H1 (cell line): ENCODE measurements at regions not wholly inside any gene's neighbourhood (a gene's known extent, or its start where the extent isn't known, plus 50 kb on each side); places are given as distances from the start of the nearest gene placed in this dataset.
A peak's percentile ranks its signal among the peaks of the same experiment; 100 is the strongest.

Source experiments
- CTCF ChIA-PET: fragments of 300-600 bp; sonication (Branson Sonifier 250); formaldehyde crosslinking; loops from one replicate; lab custom pipeline; 2021; ENCODE audit not compliant: partially characterized antibody; lab: Charles Lee
- POLR2A ChIA-PET: fragments of 300-600 bp; sonication (Branson Sonifier 250); formaldehyde crosslinking; loops from one replicate; lab custom pipeline; 2021; ENCODE audit warnings: inconsistent platforms; ENCODE audit not compliant: partially characterized antibody; lab: Charles Lee
- DNase-seq, 2 experiments: peaks; one replicate each; pipeline versions ENCODE4 v3.0.0 to v3.0.0-alpha.2; 2010 to 2022; ENCODE audit warnings: low spot score in 2 of 2, low read depth in 1 of 2, mixed read lengths in 1 of 2
- FAIRE-seq: peaks from 2 replicates; lab custom pipeline; 2011; peaks lifted over from hg19 to GRCh38; lab: Jason Lieb, UNC
- H2AFZ ChIP-seq: 2 replicates; pipeline ENCODE4 v1.8.1; 2012; ENCODE audit warnings: low read length, inconsistent platforms
- H2AK5ac ChIP-seq: 2 replicates; pipeline ENCODE4 v1.6.1; 2013; ENCODE audit warnings: low read depth, low read length
- H2BK120ac ChIP-seq: replicated peaks from 2 replicates; pipeline ENCODE3; 2013; ENCODE audit warnings: low read depth, low read length, inconsistent platforms
- H2BK12ac ChIP-seq: 2 replicates; pipeline ENCODE4 v1.6.1; 2013; ENCODE audit warnings: low read depth, low read length
- H2BK15ac ChIP-seq: 2 replicates; pipeline ENCODE4 v1.6.1; 2013; ENCODE audit warnings: low read length
- H2BK20ac ChIP-seq: 2 replicates; pipeline ENCODE4 v1.6.1; 2013; ENCODE audit warnings: low read length
- H2BK5ac ChIP-seq: 2 replicates; pipeline ENCODE4 v1.6.1; 2013; ENCODE audit warnings: low read depth, low read length
- H3K14ac ChIP-seq: 2 replicates; pipeline ENCODE4 v1.6.1; 2013; ENCODE audit warnings: inconsistent platforms; ENCODE audit not compliant: insufficient read length
- H3K18ac ChIP-seq: 2 replicates; pipeline ENCODE4 v1.6.1; 2013; ENCODE audit warnings: low read length; ENCODE audit errors: extremely low read depth
- H3K23ac ChIP-seq: 2 replicates; pipeline ENCODE4 v1.6.1; 2013; ENCODE audit warnings: inconsistent platforms; ENCODE audit not compliant: insufficient read length
- H3K23me2 ChIP-seq: 2 replicates; pipeline ENCODE4 v1.6.1; 2013; ENCODE audit warnings: low read depth, low read length
- H3K27ac ChIP-seq: 2 replicates; pipeline ENCODE4 v1.6.1; 2011; ENCODE audit warnings: low read depth, low read length, inconsistent platforms
- H3K27me3 ChIP-seq, 4 experiments: replicated peaks in 1 of 4; 1 replicate in 1 of 4; 2 replicates in 3 of 4; pipeline versions ENCODE4 v1.6.1 to v1.8.1; 2011 to 2013; ENCODE audit warnings: low read length in 3 of 4, mild to moderate bottlenecking in 3 of 4, inconsistent platforms in 2 of 4, mixed read lengths in 2 of 4, moderate library complexity in 1 of 4; ENCODE audit not compliant: control insufficient read depth in 3 of 4, insufficient read depth in 3 of 4; ENCODE audit errors: extremely low read depth in 1 of 4
- H3K36me3 ChIP-seq, 4 experiments: 2 replicates each; pipeline versions ENCODE4 v1.6.1 to v1.8.1; 2011 to 2013; ENCODE audit warnings: mild to moderate bottlenecking in 4 of 4, low read length in 3 of 4, moderate library complexity in 2 of 4, control low read depth in 1 of 4, inconsistent platforms in 1 of 4; ENCODE audit not compliant: insufficient read depth in 4 of 4, control insufficient read depth in 2 of 4
- H3K4ac ChIP-seq: replicated peaks from 2 replicates; pipeline ENCODE3; 2013; ENCODE audit warnings: low read length, low read depth, mixed read lengths, inconsistent platforms; ENCODE audit not compliant: insufficient read length
- H3K4me1 ChIP-seq, 4 experiments: replicated peaks in 1 of 4; 1 replicate in 1 of 4; 2 replicates in 3 of 4; pipeline versions ENCODE4 v1.6.1 to v1.8.1; 2011 to 2013; ENCODE audit warnings: low read length in 3 of 4, inconsistent platforms in 2 of 4, mixed read lengths in 1 of 4; ENCODE audit not compliant: insufficient read depth in 4 of 4, control insufficient read depth in 3 of 4
- H3K4me2 ChIP-seq, 2 experiments: 2 replicates each; pipeline versions ENCODE4 v1.6.1 to v1.8.1; 2011 to 2013; ENCODE audit warnings: low read depth in 2 of 2, low read length in 2 of 2, control low read depth in 1 of 2, inconsistent platforms in 1 of 2, mild to moderate bottlenecking in 1 of 2; ENCODE audit not compliant: insufficient read depth in 1 of 2
- H3K4me3 ChIP-seq, 4 experiments: fragments of 200-600, 300-600 bp in 1 of 4; sonication (generic), shearing (Covaris generic), sonication (Bioruptor Twin) in 1 of 4; 2 replicates each; pipeline versions ENCODE4 v1.5.1 to v1.8.1; 2011 to 2016; ENCODE audit warnings: low read length in 4 of 4, low read depth in 3 of 4, control low read depth in 2 of 4, inconsistent platforms in 2 of 4, mild to moderate bottlenecking in 2 of 4, mixed read lengths in 1 of 4, moderate library complexity in 1 of 4; ENCODE audit not compliant: insufficient read depth in 2 of 4; ENCODE audit errors: extremely low read depth in 1 of 4
- H3K56ac ChIP-seq: replicated peaks from 2 replicates; pipeline ENCODE3; 2013; ENCODE audit warnings: low read depth, mild to moderate bottlenecking, mixed read lengths, low read length, inconsistent platforms; ENCODE audit not compliant: insufficient read length
- H3K79me1 ChIP-seq: 2 replicates; pipeline ENCODE4 v1.6.1; 2013; ENCODE audit warnings: low read depth, low read length, control low read depth
- H3K79me2 ChIP-seq, 2 experiments: 2 replicates each; pipeline versions ENCODE4 v1.6.1 to v1.8.1; 2012 to 2013; ENCODE audit warnings: low read length in 2 of 2, mild to moderate bottlenecking in 2 of 2, inconsistent platforms in 1 of 2; ENCODE audit not compliant: insufficient read depth in 2 of 2, control insufficient read depth in 1 of 2
- H3K9ac ChIP-seq, 4 experiments: replicated peaks in 1 of 4; 1 replicate in 1 of 4; 2 replicates in 3 of 4; pipeline versions ENCODE4 v1.6.1 to v1.8.1; 2011 to 2013; ENCODE audit warnings: low read depth in 3 of 4, low read length in 3 of 4, control low read depth in 2 of 4, mild to moderate bottlenecking in 2 of 4, moderate library complexity in 2 of 4, inconsistent platforms in 1 of 4; ENCODE audit errors: extremely low read depth in 1 of 4
- H3K9me3 ChIP-seq, 2 experiments: 2 replicates each; pipeline versions ENCODE4 v1.6.1 to v1.8.1; 2012 to 2013; ENCODE audit warnings: mild to moderate bottlenecking in 2 of 2, moderate library complexity in 2 of 2, control low read depth in 1 of 2, inconsistent platforms in 1 of 2, low read depth in 1 of 2, low read length in 1 of 2, mixed read lengths in 1 of 2; ENCODE audit not compliant: insufficient read depth in 2 of 2
- H4K20me1 ChIP-seq, 2 experiments: replicated peaks in 1 of 2; 2 replicates each; pipeline versions ENCODE3 to v1.8.1; 2011 to 2013; ENCODE audit warnings: inconsistent platforms in 2 of 2, low read length in 2 of 2, mild to moderate bottlenecking in 1 of 2; ENCODE audit not compliant: insufficient read depth in 2 of 2, control insufficient read depth in 1 of 2
- H4K5ac ChIP-seq: 2 replicates; pipeline ENCODE4 v1.6.1; 2013; ENCODE audit warnings: low read length, low read depth, mixed read lengths, inconsistent platforms; ENCODE audit not compliant: insufficient read length
- H4K8ac ChIP-seq: 2 replicates; pipeline ENCODE4 v1.8.0; 2013; ENCODE audit warnings: mild to moderate bottlenecking, moderate library complexity, low read length, inconsistent platforms; ENCODE audit not compliant: insufficient read depth; ENCODE audit errors: extremely low read depth
- H4K91ac ChIP-seq: replicated peaks from 2 replicates; pipeline ENCODE3; 2013; ENCODE audit warnings: low read length, mixed read lengths, inconsistent platforms; ENCODE audit not compliant: insufficient read length
- RAD21 ChIP-seq, 2 experiments: IDR thresholded peaks in 1 of 2; conservative IDR thresholded peaks in 1 of 2; 2 replicates each; pipeline ENCODE4 v1.6.1; 2011; ENCODE audit warnings: low read depth in 2 of 2, low read length in 2 of 2, improper control_type of control experiment in 1 of 2, inconsistent platforms in 1 of 2, mild to moderate bottlenecking in 1 of 2, moderate library complexity in 1 of 2
- RFX5 ChIP-seq: IDR thresholded peaks from 2 replicates; pipeline ENCODE4 v1.6.1; 2011; ENCODE audit warnings: low read depth, low read length, improper control_type of control experiment, borderline replicate concordance
- SIX5 ChIP-seq: IDR thresholded peaks from 2 replicates; pipeline ENCODE4 v1.6.1; 2011; ENCODE audit warnings: mild to moderate bottlenecking, low read depth, low read length
- WGBS, 2 experiments: shearing (Covaris generic) in 1 of 2; methylation state at CpG; one replicate each; pipeline versions ENCODE4 v1.1.6 to v1.1.7; 2013 to 2015; ENCODE audit warnings: low lambda C conversion rate in 2 of 2, mixed read lengths in 2 of 2, inconsistent platforms in 1 of 2, low coverage in 1 of 2, missing lambda C conversion rate in 1 of 2; ENCODE audit not compliant: insufficient replicate concordance in 2 of 2, insufficient coverage in 1 of 2, insufficient read length in 1 of 2; ENCODE audit errors: extremely low coverage in 1 of 2, missing lambda C conversion rate in 1 of 2; 5-methylcytosine and 5-hydroxymethylcytosine counted together
- TF ChIP-seq, protein P1 (sequence below), 3 experiments: IDR thresholded peaks; 1 replicate in 2 of 3; 2 replicates in 1 of 3; pipeline versions ENCODE4 v1.5.1 to v1.6.1; 2011; ENCODE audit warnings: low read length in 3 of 3, mild to moderate bottlenecking in 3 of 3, inconsistent platforms in 2 of 3, low read depth in 1 of 3, moderate library complexity in 1 of 3; ENCODE audit not compliant: insufficient read depth in 1 of 3; ENCODE audit errors: control extremely low read depth in 1 of 3

DNA sequence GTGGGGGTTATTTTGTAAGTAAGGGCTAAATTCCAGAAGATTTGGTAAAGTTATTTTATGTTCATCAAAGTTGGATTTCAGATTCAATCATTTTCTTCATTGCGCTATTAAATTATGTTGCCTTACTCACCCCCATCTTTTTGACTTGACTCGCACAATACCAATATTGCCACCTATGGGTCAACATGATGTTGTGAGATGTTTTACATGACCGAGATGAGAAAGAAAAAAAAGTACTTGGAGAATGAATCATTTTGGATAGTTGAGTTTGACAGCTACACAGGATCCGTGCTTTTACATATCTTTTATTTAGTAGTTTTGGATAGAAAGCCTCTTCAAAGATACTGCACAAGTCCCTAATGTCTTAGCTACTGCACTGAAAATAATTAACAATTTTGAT lies 224.2 kb upstream of the EMCN start:
- Histone ChIP-seq H2AFZ (no peak overlapping the region), H3K79me1 (no peaks in the 10 kb centered on the region), H3K18ac (no peak overlapping the region), H3K23me2 (peaks cover 2% of the 10 kb centered on the region; the same call in 1 of the 2 replicates), H4K20me1 (no peaks in the 10 kb centered on the region), H3K4ac (no peak overlapping the region), H2AK5ac (no peak overlapping the region), H2BK5ac (no peak overlapping the region), H3K4me2 (no peak overlapping the region), H3K23ac (no peak overlapping the region), H2BK120ac (no peak overlapping the region), H3K79me2 (no peaks in the 10 kb centered on the region), H3K9ac (no peak overlapping the region), H3K4me3 (no peak overlapping the region), H3K9me3 (no peaks in the 10 kb centered on the region), H3K27ac (no peak overlapping the region), H3K14ac (no peak overlapping the region), H3K36me3 (no peaks in the 10 kb centered on the region), H3K27me3 (no peaks in the 10 kb centered on the region), H4K8ac (no peak overlapping the region), H2BK15ac (no peak overlapping the region), H4K5ac (no peak overlapping the region), H2BK12ac (no peak overlapping the region), H2BK20ac (no peak overlapping the region), H3K56ac (no peak overlapping the region), H3K4me1 (no peaks in the 10 kb centered on the region), H4K91ac (no peak overlapping the region)
- TF ChIP-seq SIX5: no peak
- TF ChIP-seq RAD21 (IDR thresholded peaks at IDR 0.05 in 1 of 2, conservative IDR thresholded peaks at IDR 0.05 in 1 of 2; ENCODE audit: low read depth in 2 of 2, low read length in 2 of 2): peak; percentile 62 to 63
- TF ChIP-seq RFX5: no peak
- TF ChIP-seq, protein P1, sequence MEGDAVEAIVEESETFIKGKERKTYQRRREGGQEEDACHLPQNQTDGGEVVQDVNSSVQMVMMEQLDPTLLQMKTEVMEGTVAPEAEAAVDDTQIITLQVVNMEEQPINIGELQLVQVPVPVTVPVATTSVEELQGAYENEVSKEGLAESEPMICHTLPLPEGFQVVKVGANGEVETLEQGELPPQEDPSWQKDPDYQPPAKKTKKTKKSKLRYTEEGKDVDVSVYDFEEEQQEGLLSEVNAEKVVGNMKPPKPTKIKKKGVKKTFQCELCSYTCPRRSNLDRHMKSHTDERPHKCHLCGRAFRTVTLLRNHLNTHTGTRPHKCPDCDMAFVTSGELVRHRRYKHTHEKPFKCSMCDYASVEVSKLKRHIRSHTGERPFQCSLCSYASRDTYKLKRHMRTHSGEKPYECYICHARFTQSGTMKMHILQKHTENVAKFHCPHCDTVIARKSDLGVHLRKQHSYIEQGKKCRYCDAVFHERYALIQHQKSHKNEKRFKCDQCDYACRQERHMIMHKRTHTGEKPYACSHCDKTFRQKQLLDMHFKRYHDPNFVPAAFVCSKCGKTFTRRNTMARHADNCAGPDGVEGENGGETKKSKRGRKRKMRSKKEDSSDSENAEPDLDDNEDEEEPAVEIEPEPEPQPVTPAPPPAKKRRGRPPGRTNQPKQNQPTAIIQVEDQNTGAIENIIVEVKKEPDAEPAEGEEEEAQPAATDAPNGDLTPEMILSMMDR (IDR thresholded peaks at IDR 0.05; ENCODE audit: control extremely low read depth in 1 of 3, insufficient read depth in 1 of 3, low read depth in 1 of 3, low read length in 3 of 3): peak in 1 of 3 experiments; percentile 43; a peak in 2 of 4 replicates
- no peak for DNase-seq
- ChIA-PET POLR2A (no interaction called here), CTCF (interaction anchor here (0.6 to 1.7 kb wide), 5 partner anchors 11 to 308 kb away, joined by 3 to 5 read pairs (median 3); no protein-coding TSS in a partner anchor)
- peak; percentile 32 for FAIRE-seq
- 74% methylated on average over 4 of the region's 4 CpGs; no CpG with 5 or more reads in 1 of the 2 experiments for WGBS, 2 experiments
